Fibroblast of the aortic adventitia (primary cell): ENCODE measurements at regions not wholly inside any gene's neighbourhood (a gene's known extent, or its start where the extent isn't known, plus 50 kb on each side); places are given as distances from the start of the nearest gene placed in this dataset.
"Not testable (repeated sequence)": the region's sequence is repeated elsewhere in the genome, so short reads cannot be mapped to it uniquely, and the experiment has no call there.

Experiments used
- DNase-seq: peaks from one replicate; pipeline ENCODE4 v3.0.0-alpha.2; 2010; ENCODE audit warnings: low read depth
- H3K4me3 ChIP-seq: 2 replicates; pipeline ENCODE4 v1.5.1; 2011; ENCODE audit warnings: low read depth, mild to moderate bottlenecking, control low read depth, low read length, moderate library complexity
- CTCF ChIP-seq: IDR thresholded peaks from 2 replicates; pipeline ENCODE4 v1.5.1; 2011; ENCODE audit warnings: mild to moderate bottlenecking, low read length, control low read depth, inconsistent platforms; ENCODE audit not compliant: insufficient read depth

GRCh38 chr3:81998139-81998755 lies 236.8 kb upstream of the GBE1 start:
- peak; percentile 46 for DNase-seq
- H3K4me3 ChIP-seq, result no peak overlapping the region
- TF ChIP-seq CTCF, result no peak

GRCh38 chr3:81997390-81997789 lies 235.9 kb upstream of the GBE1 start:
- DNase-seq, result no peak
- TF ChIP-seq CTCF, result no peak

GRCh38 chr3:81995329-81995728 lies 233.9 kb upstream of the GBE1 start:
- TF ChIP-seq CTCF, result no peak

More at GRCh38 chr3:81997390-81997789, 235.9 kb upstream of the GBE1 start:
- no peak overlapping the region for H3K4me3 ChIP-seq

GRCh38 chr3:81989758-81990157 lies 228.3 kb upstream of the GBE1 start:
- no peak overlapping the region for H3K4me3 ChIP-seq
- no peak for DNase-seq
- no peak for TF ChIP-seq CTCF

More at GRCh38 chr3:81995329-81995728, 233.9 kb upstream of the GBE1 start:
- H3K4me3 ChIP-seq, result no peak overlapping the region
- DNase-seq, result no peak

GRCh38 chr3:81989274-81989673 lies 227.8 kb upstream of the GBE1 start:
- TF ChIP-seq CTCF, result no peak
- no peak overlapping the region for H3K4me3 ChIP-seq
- DNase-seq, result no peak

GRCh38 chr3:81987412-81987811 lies 226.0 kb upstream of the GBE1 start:
- H3K4me3 ChIP-seq, DNase-seq: not testable (repeated sequence)

- H3K4me3 ChIP-seq, result no peak overlapping the region
- TF ChIP-seq CTCF, result no peak
- DNase-seq, result no peak
Observed at GRCh38 chr3:81985996-81986723, 224.7 kb upstream of the GBE1 start.
